ENCODE measurements at regions not wholly inside any gene's neighbourhood (a gene's known extent, or its start where the extent isn't known, plus 50 kb on each side); places are given as distances from the start of the nearest gene placed in this dataset.

DNA sequence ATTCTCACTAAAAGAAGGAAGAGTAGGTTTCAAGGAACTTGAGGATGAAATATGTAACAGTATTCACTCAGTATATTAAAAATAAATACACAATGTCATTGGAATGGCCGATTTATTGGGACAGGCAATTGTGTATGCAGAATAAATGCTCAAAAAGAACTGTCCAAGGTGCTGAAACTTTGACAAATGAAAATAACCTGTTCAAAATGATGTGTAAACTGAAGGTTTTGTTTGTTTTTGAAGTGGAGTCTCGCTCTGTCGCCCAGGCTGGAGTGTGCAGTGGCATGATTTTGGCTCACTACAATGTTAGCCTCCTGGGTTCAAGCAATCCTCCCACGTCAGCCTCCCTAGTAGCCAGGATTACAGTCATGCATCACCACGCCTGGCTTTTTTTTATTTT lies 318.7 kb upstream of the RBFOX1 start:
- TF ChIP-seq, protein P1, sequence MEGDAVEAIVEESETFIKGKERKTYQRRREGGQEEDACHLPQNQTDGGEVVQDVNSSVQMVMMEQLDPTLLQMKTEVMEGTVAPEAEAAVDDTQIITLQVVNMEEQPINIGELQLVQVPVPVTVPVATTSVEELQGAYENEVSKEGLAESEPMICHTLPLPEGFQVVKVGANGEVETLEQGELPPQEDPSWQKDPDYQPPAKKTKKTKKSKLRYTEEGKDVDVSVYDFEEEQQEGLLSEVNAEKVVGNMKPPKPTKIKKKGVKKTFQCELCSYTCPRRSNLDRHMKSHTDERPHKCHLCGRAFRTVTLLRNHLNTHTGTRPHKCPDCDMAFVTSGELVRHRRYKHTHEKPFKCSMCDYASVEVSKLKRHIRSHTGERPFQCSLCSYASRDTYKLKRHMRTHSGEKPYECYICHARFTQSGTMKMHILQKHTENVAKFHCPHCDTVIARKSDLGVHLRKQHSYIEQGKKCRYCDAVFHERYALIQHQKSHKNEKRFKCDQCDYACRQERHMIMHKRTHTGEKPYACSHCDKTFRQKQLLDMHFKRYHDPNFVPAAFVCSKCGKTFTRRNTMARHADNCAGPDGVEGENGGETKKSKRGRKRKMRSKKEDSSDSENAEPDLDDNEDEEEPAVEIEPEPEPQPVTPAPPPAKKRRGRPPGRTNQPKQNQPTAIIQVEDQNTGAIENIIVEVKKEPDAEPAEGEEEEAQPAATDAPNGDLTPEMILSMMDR (conservative IDR thresholded peaks at IDR 0.05; ENCODE audit: low read length) = no peak
- no peak for TF ChIP-seq EZH2phosphoT487 (IDR thresholded peaks at IDR 0.05; ENCODE audit: borderline replicate concordance, low read depth, low read length)
